ENCODE measurements at regions not wholly inside any gene's neighbourhood (a gene's known extent, or its start where the extent isn't known, plus 50 kb on each side); places are given as distances from the start of the nearest gene placed in this dataset.
"Not testable (repeated sequence)": the region's sequence is repeated elsewhere in the genome, so short reads cannot be mapped to it uniquely, and the experiment has no call there.

GRCh38 chr7:120184866-120185265 is 88.1 kb upstream of the KCND2 start:
- TF ChIP-seq CTCF (IDR thresholded peaks at IDR 0.05; ENCODE audit: low read depth, low read length): no peak
- no peak overlapping the region for H3K4me3 ChIP-seq (ENCODE audit: low read depth, low read length)

GRCh38 chr7:120185940-120186682 is 86.9 kb upstream of the KCND2 start:
- no peak for TF ChIP-seq CTCF (IDR thresholded peaks at IDR 0.05; ENCODE audit: low read depth, low read length)

GRCh38 chr7:120186688-120187087 is 86.3 kb upstream of the KCND2 start:
- TF ChIP-seq CTCF (IDR thresholded peaks at IDR 0.05; ENCODE audit: low read depth, low read length): no peak
- H3K4me3 ChIP-seq (ENCODE audit: low read depth, low read length): no peak overlapping the region

More at GRCh38 chr7:120185940-120186682, 86.9 kb upstream of the KCND2 start:
- H3K4me3 ChIP-seq (ENCODE audit: low read depth, low read length): no peak overlapping the region

GRCh38 chr7:120189623-120190022 is 83.4 kb upstream of the KCND2 start:
- no peak for TF ChIP-seq CTCF (IDR thresholded peaks at IDR 0.05; ENCODE audit: low read depth, low read length)
- no peak overlapping the region for H3K4me3 ChIP-seq (ENCODE audit: low read depth, low read length)

- no peak for TF ChIP-seq CTCF (IDR thresholded peaks at IDR 0.05; ENCODE audit: low read depth, low read length)
Observed at GRCh38 chr7:120190109-120190508, 82.9 kb upstream of the KCND2 start.

GRCh38 chr7:120190566-120190965 is 82.4 kb upstream of the KCND2 start:
- no peak for TF ChIP-seq CTCF (IDR thresholded peaks at IDR 0.05; ENCODE audit: low read depth, low read length)
- H3K4me3 ChIP-seq (ENCODE audit: low read depth, low read length): no peak overlapping the region

More at GRCh38 chr7:120190109-120190508, 82.9 kb upstream of the KCND2 start:
- H3K4me3 ChIP-seq (ENCODE audit: low read depth, low read length): no peak overlapping the region

- not testable (repeated sequence) for H3K4me3 ChIP-seq (ENCODE audit: low read depth, low read length)
Observed at GRCh38 chr7:120191423-120191822, 81.6 kb upstream of the KCND2 start.

GRCh38 chr7:120201290-120201689 is 71.7 kb upstream of the KCND2 start:
- H3K4me3 ChIP-seq (ENCODE audit: low read depth, low read length): no peak overlapping the region
- TF ChIP-seq CTCF (IDR thresholded peaks at IDR 0.05; ENCODE audit: low read depth, low read length): no peak
